CD14-positive monocyte (primary cell): ENCODE measurements at regions not wholly inside any gene's neighbourhood (a gene's known extent, or its start where the extent isn't known, plus 50 kb on each side); places are given as distances from the start of the nearest gene placed in this dataset.

ENCODE experiments used
- DNase-seq, 3 donors: peaks; one replicate each; pipeline ENCODE4 v3.0.0-alpha.2; 2011 to 2022
- H2AFZ ChIP-seq: 2 replicates; pipeline ENCODE4 v1.6.0; 2012; ENCODE audit warnings: mild to moderate bottlenecking, low read depth, low read length, inconsistent platforms; ENCODE audit not compliant: insufficient read depth, poor library complexity, severe bottlenecking
- H3K27ac ChIP-seq, 2 donors: 1 replicate in 1 of 2; 2 replicates in 1 of 2; pipeline ENCODE4 v1.5.1; 2012 to 2013; ENCODE audit warnings: low read length in 2 of 2, control low read depth in 1 of 2, inconsistent platforms in 1 of 2, low read depth in 1 of 2, mild to moderate bottlenecking in 1 of 2
- H3K27me3 ChIP-seq, 2 donors: one replicate each; pipeline versions ENCODE4 v1.6.0 to v1.6.1; 2011 to 2013; ENCODE audit warnings: low read length in 2 of 2; ENCODE audit not compliant: control insufficient read depth in 2 of 2, insufficient read depth in 2 of 2
- H3K36me3 ChIP-seq, 2 donors: replicated peaks in 1 of 2; 1 replicate in 1 of 2; 2 replicates in 1 of 2; pipeline versions ENCODE4 v1.5.1 to v1.6.1; 2012 to 2013; ENCODE audit warnings: low read length in 2 of 2, control low read depth in 1 of 2, inconsistent platforms in 1 of 2, mild to moderate bottlenecking in 1 of 2; ENCODE audit not compliant: insufficient read depth in 2 of 2, control insufficient read depth in 1 of 2
- H3K4me1 ChIP-seq, 2 donors: 1 replicate in 1 of 2; 2 replicates in 1 of 2; pipeline versions ENCODE4 v1.5.1 to v1.6.1; 2012 to 2013; ENCODE audit warnings: low read length in 2 of 2, control low read depth in 1 of 2, inconsistent platforms in 1 of 2, mild to moderate bottlenecking in 1 of 2, moderate library complexity in 1 of 2; ENCODE audit not compliant: insufficient read depth in 2 of 2, control insufficient read depth in 1 of 2
- H3K4me2 ChIP-seq: replicated peaks from 2 replicates; pipeline ENCODE3; 2012; ENCODE audit warnings: low read length, moderate library complexity, mild to moderate bottlenecking; ENCODE audit not compliant: poor library complexity, severe bottlenecking; ENCODE audit errors: extremely low read depth
- H3K4me3 ChIP-seq, 3 experiments: fragments of 200-600 bp in 1 of 3; sonication (generic) in 1 of 3; replicated peaks in 1 of 3; 1 replicate in 2 of 3; 2 replicates in 1 of 3; pipeline ENCODE4 v1.5.1; 2011 to 2013; ENCODE audit warnings: low read length in 3 of 3, mild to moderate bottlenecking in 3 of 3, control low read depth in 2 of 3, low read depth in 2 of 3, inconsistent platforms in 1 of 3, moderate library complexity in 1 of 3
- H3K79me2 ChIP-seq: 2 replicates; pipeline ENCODE4 v1.6.0; 2012; ENCODE audit warnings: mild to moderate bottlenecking, control low read depth, inconsistent platforms, low read length, moderate library complexity; ENCODE audit not compliant: insufficient read depth
- H3K9ac ChIP-seq: 2 replicates; pipeline ENCODE4 v1.6.0; 2017; ENCODE audit warnings: low read length, mild to moderate bottlenecking; ENCODE audit not compliant: insufficient read depth, poor library complexity, severe bottlenecking
- H3K9me3 ChIP-seq, 2 donors: replicated peaks in 1 of 2; 1 replicate in 1 of 2; 2 replicates in 1 of 2; pipeline versions ENCODE4 v1.5.1 to v1.6.1; 2012 to 2013; ENCODE audit warnings: low read length in 2 of 2, control low read depth in 1 of 2; ENCODE audit not compliant: control insufficient read depth in 1 of 2, insufficient read depth in 1 of 2
- H4K20me1 ChIP-seq: 2 replicates; pipeline ENCODE4 v1.6.0; 2012; ENCODE audit warnings: mild to moderate bottlenecking, low read length, control low read depth, moderate library complexity; ENCODE audit not compliant: insufficient read depth
- H3K27ac Mint-ChIP-seq, 7 donors: one replicate each; pipeline ENCODE4 v1.8.0; 2020; ENCODE audit warnings: mild to moderate bottlenecking in 7 of 7, mixed read lengths in 7 of 7, moderate library complexity in 6 of 7, inconsistent platforms in 2 of 7
- H3K27me3 Mint-ChIP-seq, 3 donors: one replicate each; pipeline ENCODE4 v1.8.0; 2021 to 2022; ENCODE audit warnings: low read depth in 3 of 3, mild to moderate bottlenecking in 3 of 3, mixed read lengths in 3 of 3, moderate library complexity in 3 of 3, inconsistent platforms in 1 of 3
- H3K36me3 Mint-ChIP-seq, 2 donors: one replicate each; pipeline ENCODE4 v1.8.0; 2020; ENCODE audit warnings: mixed read lengths in 2 of 2, inconsistent platforms in 1 of 2, mild to moderate bottlenecking in 1 of 2
- H3K4me1 Mint-ChIP-seq: one replicate; pipeline ENCODE4 v1.8.0; 2020; ENCODE audit warnings: mild to moderate bottlenecking, mixed read lengths
- H3K4me3 Mint-ChIP-seq, 2 donors: one replicate each; pipeline ENCODE4 v1.8.0; 2020; ENCODE audit warnings: mild to moderate bottlenecking in 2 of 2, mixed read lengths in 2 of 2, moderate library complexity in 1 of 2
- H3K9me3 Mint-ChIP-seq, 7 donors: one replicate each; pipeline ENCODE4 v1.8.0; 2020 to 2022; ENCODE audit warnings: mixed read lengths in 7 of 7, mild to moderate bottlenecking in 6 of 7, moderate library complexity in 6 of 7, inconsistent platforms in 2 of 7
- CTCF ChIP-seq: fragments of 200-600 bp; IDR thresholded peaks from one replicate; pipeline ENCODE4 v1.8.0; 2022; ENCODE audit warnings: antibody characterized with exemption, mild to moderate bottlenecking
- WGBS: methylation state at CpG from one replicate; pipeline ENCODE4 v1.1.5; 2013; ENCODE audit warnings: missing lambda C conversion rate; ENCODE audit not compliant: insufficient coverage; 5-methylcytosine and 5-hydroxymethylcytosine counted together
- intact Hi-C, 2 donors: fragments of 100-400 bp; cut with micrococcal nuclease; formaldehyde crosslinking; loops; one replicate each; pipeline versions ENCODE4 v1.15.0 to v1.15.1; 2023

DNA sequence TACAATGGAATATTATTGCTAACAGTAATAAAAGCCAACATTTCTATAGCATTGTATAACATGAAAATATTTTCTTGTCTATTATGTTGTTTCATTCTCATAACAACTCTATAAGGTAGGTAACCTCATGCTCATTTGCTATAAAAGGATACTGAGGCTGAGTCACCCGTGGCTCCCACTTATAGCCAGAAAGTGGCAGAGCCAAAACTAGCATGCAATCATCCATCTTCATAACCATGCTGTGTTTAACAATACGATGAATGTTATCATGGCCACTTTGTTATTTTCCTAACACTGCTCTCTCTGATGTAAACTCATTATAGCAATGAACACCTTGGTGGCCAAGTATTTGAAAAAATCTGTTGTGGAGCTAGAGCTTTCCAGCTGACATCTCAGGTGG lies 80.8 kb upstream of the JUN start:
- H3K9me3 ChIP-seq, result no peaks in the 10 kb centered on the region
- peaks cover 0 to 2% of the 10 kb centered on the region in 2 donors for H3K36me3 Mint-ChIP-seq
- H3K4me1 ChIP-seq, result no peaks in the 10 kb centered on the region
- H3K4me1 Mint-ChIP-seq, result peaks cover 5% of the 10 kb centered on the region
- no peaks in the 10 kb centered on the region for H3K27me3 ChIP-seq
- no CpG with 5 or more reads among the region's 2 CpGs for WGBS
- DNase-seq, result no peak
- H3K4me3 Mint-ChIP-seq, result no peak overlapping the region
- H3K4me2 ChIP-seq, result no peak overlapping the region
- no peak overlapping the region for H3K27ac Mint-ChIP-seq
- peaks cover 0 to 4% (median 2%) of the 10 kb centered on the region in 3 donors for H3K27me3 Mint-ChIP-seq
- intact Hi-C loops, result no loop called here
- no peak overlapping the region for H3K9ac ChIP-seq
- H2AFZ ChIP-seq, result no peak overlapping the region
- no peak overlapping the region for H3K27ac ChIP-seq
- H3K4me3 ChIP-seq, result no peak overlapping the region
- TF ChIP-seq CTCF, result no peak
- no peaks in the 10 kb centered on the region for H3K36me3 ChIP-seq
- H3K9me3 Mint-ChIP-seq, result peaks cover 0 to 2% (median 0%) of the 10 kb centered on the region in 7 donors
- H3K79me2 ChIP-seq, result no peaks in the 10 kb centered on the region
- H4K20me1 ChIP-seq, result no peaks in the 10 kb centered on the region

GRCh38 chr1:58866578-58866977 lies 82.7 kb upstream of the JUN start:
- intact Hi-C loops, result no loop called here
- no peak for TF ChIP-seq CTCF
- Histone ChIP-seq H3K27ac (no peak overlapping the region), H3K79me2 (no peaks in the 10 kb centered on the region), H2AFZ (no peak overlapping the region), H3K4me1 (no peaks in the 10 kb centered on the region), H3K9ac (no peak overlapping the region), H3K27me3 (no peaks in the 10 kb centered on the region), H3K4me3 (no peak overlapping the region), H3K36me3 (no peaks in the 10 kb centered on the region), H4K20me1 (no peaks in the 10 kb centered on the region), H3K9me3 (no peaks in the 10 kb centered on the region), H3K4me2 (no peak overlapping the region)
- Mint-ChIP-seq H3K4me1 (no peaks in the 10 kb centered on the region), H3K27me3 (peaks cover 0 to 2% (median 0%) of the 10 kb centered on the region in 3 donors), H3K36me3 (peaks cover 0 to 2% of the 10 kb centered on the region in 2 donors), H3K4me3 (no peak overlapping the region), H3K9me3 (no peaks in the 10 kb centered on the region), H3K27ac (no peak overlapping the region)
- WGBS, result 100% methylated on average over 1 of the region's 2 CpGs
- no peak for DNase-seq
